Heart left ventricle (tissue), 13 donors: ENCODE measurements at regions not wholly inside any gene's neighbourhood (a gene's known extent, or its start where the extent isn't known, plus 50 kb on each side); places are given as distances from the start of the nearest gene placed in this dataset.

Experiments used
- CTCF ChIP-seq, 12 donors: fragments of 200-600 bp; sonication (generic) in 4 of 12; IDR thresholded peaks; one replicate each; pipeline versions ENCODE4 v1.5.0 to v1.8.0; 2018 to 2022; ENCODE audit warnings: antibody characterized with exemption in 12 of 12, mild to moderate bottlenecking in 5 of 12
- POLR2A ChIP-seq, 2 donors: fragments of 450-650 bp; IDR thresholded peaks; one replicate each; pipeline ENCODE4 v1.6.1; 2017; ENCODE audit warnings: antibody characterized with exemption in 2 of 2, mild to moderate bottlenecking in 2 of 2, moderate library complexity in 2 of 2
- donor health status: ischemic (EF 13 %, LVEDD 7.1; RV severe dilation, severe dysfunction).
- donor health status: DM: no; HTN: yes; CAD: no.
- donor health status: DM: no; HTN: no; CAD: no.
- donor health status: ischemic (EF 25% LVEDD 6.9; RV normal size, moderate dysfunction).
- donor health status: ischemic (EF 25% LVEDD 5.7; RV mildly dilated, moderate dysfunction).
- donor health status: ischemic (EF 35%, LVEDD 5.7; RV mildly dilated, moderate dysfunction).
- donor health status: nonischemic (EF 11% LVEDD 7.7; RV severe dilation, severe dysfunction).
- donor health status: DM: yes; HTN: yes; CAD: no.
- donor health status: PGD.
- donor health status: ischemic (EF 29% LVEDD 5.4; RV normal size, mild dysfunction).
- donor health status: nonischemic (EF 23%, LVEDD 6.1; RV moderate dilation, normal function).

- TF ChIP-seq CTCF (IDR thresholded peaks at IDR 0.05), result no peak
- TF ChIP-seq POLR2A (IDR thresholded peaks at IDR 0.05), result no peak
These were observed 715.2 kb downstream of the CCDC85A start for GRCh38 chr2:56898986-56899385.
